Gastroesophageal sphincter (tissue), 4 donors: ENCODE measurements at regions not wholly inside any gene's neighbourhood (a gene's known extent, or its start where the extent isn't known, plus 50 kb on each side); places are given as distances from the start of the nearest gene placed in this dataset.

Source experiments
- ATAC-seq: fragments of 150-250 bp; one replicate; pipeline ENCODE4 v1.9.1; 2016; ENCODE audit warnings: mild to moderate bottlenecking, moderate library complexity
- H3K27ac ChIP-seq, 4 donors: fragments of 200-600 bp; sonication (generic) in 3 of 4; 1 replicate in 3 of 4; 2 replicates in 1 of 4; pipeline ENCODE4 v1.5.1; 2016 to 2019
- H3K27me3 ChIP-seq: fragments of 200-600 bp; sonication (generic); one replicate; pipeline ENCODE4 v1.5.1; 2019
- H3K36me3 ChIP-seq, 2 donors: fragments of 200-600 bp; sonication (generic); one replicate each; pipeline ENCODE4 v1.5.1; 2019; ENCODE audit warnings: control low read depth in 1 of 2
- H3K4me1 ChIP-seq, 3 donors: fragments of 200-600 bp; sonication (generic); 1 replicate in 2 of 3; 2 replicates in 1 of 3; pipeline ENCODE4 v1.5.1; 2016 to 2019; ENCODE audit warnings: control low read depth in 2 of 3
- H3K4me3 ChIP-seq, 2 donors: fragments of 200-600 bp; sonication (generic); one replicate each; pipeline ENCODE4 v1.5.1; 2019; ENCODE audit warnings: mild to moderate bottlenecking in 1 of 2, moderate library complexity in 1 of 2
- H3K9me3 ChIP-seq, 3 donors: fragments of 200-600 bp; sonication (generic); one replicate each; pipeline ENCODE4 v1.5.1; 2017 to 2019; ENCODE audit warnings: control low read depth in 2 of 3
- EP300 ChIP-seq: sonication (generic); formaldehyde crosslinking; IDR thresholded peaks from one replicate; pipeline ENCODE4 v1.6.1; 2017; ENCODE audit warnings: antibody characterized with exemption, mild to moderate bottlenecking
- POLR2A ChIP-seq, 2 donors: fragments of 450-650 bp; IDR thresholded peaks; one replicate each; pipeline ENCODE4 v1.6.1; 2017; ENCODE audit warnings: antibody characterized with exemption in 2 of 2, mild to moderate bottlenecking in 2 of 2, moderate library complexity in 1 of 2
- POLR2AphosphoS5 ChIP-seq: sonication (generic); formaldehyde crosslinking; IDR thresholded peaks from one replicate; pipeline ENCODE4 v1.6.1; 2017; ENCODE audit warnings: antibody characterized with exemption
- WGBS, 2 donors: methylation state at CpG; one replicate each; pipeline ENCODE4 v1.1.5; 2018; ENCODE audit warnings: low coverage in 1 of 2; 5-methylcytosine and 5-hydroxymethylcytosine counted together
- TF ChIP-seq, protein P1 (sequence below), 4 experiments: fragments of 200-600 bp in 2 of 4; fragments of 450-650 bp in 2 of 4; sonication (generic) in 1 of 4; IDR thresholded peaks; one replicate each; pipeline ENCODE4 v1.5.1; 2017 to 2019; ENCODE audit warnings: antibody characterized with exemption in 4 of 4, mild to moderate bottlenecking in 2 of 4, moderate library complexity in 2 of 4

DNA sequence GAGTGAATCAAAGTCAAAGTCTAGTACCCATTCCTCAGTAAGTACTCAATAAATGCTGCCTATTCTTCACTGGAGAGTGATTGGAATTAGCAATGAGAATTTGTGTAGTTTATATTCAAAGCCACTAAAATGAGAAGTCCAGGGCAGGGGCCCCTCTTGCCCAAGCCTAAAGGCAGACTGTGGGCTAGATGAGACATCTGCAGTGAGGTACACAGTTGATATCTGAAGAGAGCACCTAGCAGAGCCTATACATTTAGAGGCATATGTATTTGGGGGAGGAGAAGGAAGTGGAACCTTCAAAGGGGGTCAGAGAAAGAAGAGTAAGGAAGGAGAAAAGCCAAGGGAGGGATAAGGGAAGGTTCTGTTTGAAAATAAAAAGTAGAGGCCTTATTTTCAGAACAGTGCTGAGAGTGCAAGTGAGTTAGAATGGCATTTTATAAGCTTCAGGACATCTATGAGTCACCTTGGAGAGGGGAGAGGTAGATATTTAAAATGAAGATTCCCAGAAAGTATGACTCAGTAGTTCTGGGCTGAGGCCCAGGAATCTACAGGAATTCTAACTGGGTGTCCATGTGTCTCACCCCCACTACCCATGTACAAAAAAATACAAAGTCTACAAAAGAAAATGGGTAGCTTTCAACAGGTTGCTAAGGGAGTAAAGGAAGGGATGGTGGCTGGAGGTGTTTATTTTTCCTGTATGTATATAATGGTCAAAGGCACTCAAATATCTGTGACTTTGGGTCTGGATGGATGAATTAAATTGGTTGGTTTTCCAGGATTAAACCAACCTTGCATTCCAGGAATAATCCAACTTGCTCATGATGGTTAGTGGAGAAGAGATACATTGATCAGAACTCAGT lies 135.1 kb downstream of the ZFP64 start:
- H3K4me3 ChIP-seq = no peak overlapping the region
- no peaks in the 10 kb centered on the region for H3K27me3 ChIP-seq
- TF ChIP-seq, protein P1, sequence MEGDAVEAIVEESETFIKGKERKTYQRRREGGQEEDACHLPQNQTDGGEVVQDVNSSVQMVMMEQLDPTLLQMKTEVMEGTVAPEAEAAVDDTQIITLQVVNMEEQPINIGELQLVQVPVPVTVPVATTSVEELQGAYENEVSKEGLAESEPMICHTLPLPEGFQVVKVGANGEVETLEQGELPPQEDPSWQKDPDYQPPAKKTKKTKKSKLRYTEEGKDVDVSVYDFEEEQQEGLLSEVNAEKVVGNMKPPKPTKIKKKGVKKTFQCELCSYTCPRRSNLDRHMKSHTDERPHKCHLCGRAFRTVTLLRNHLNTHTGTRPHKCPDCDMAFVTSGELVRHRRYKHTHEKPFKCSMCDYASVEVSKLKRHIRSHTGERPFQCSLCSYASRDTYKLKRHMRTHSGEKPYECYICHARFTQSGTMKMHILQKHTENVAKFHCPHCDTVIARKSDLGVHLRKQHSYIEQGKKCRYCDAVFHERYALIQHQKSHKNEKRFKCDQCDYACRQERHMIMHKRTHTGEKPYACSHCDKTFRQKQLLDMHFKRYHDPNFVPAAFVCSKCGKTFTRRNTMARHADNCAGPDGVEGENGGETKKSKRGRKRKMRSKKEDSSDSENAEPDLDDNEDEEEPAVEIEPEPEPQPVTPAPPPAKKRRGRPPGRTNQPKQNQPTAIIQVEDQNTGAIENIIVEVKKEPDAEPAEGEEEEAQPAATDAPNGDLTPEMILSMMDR (IDR thresholded peaks at IDR 0.05) = no peak
- TF ChIP-seq POLR2A (IDR thresholded peaks at IDR 0.05) = no peak
- TF ChIP-seq POLR2AphosphoS5 = no peak
- TF ChIP-seq EP300 = no peak
- no peak overlapping the region for H3K27ac ChIP-seq
- H3K9me3 ChIP-seq = peaks cover 0 to 19% (median 0%) of the 10 kb centered on the region in 3 donors
- peaks cover 0 to 13% of the 10 kb centered on the region in 2 donors for H3K36me3 ChIP-seq
- H3K4me1 ChIP-seq = no peaks in the 10 kb centered on the region
- no peak for ATAC-seq

DNA sequence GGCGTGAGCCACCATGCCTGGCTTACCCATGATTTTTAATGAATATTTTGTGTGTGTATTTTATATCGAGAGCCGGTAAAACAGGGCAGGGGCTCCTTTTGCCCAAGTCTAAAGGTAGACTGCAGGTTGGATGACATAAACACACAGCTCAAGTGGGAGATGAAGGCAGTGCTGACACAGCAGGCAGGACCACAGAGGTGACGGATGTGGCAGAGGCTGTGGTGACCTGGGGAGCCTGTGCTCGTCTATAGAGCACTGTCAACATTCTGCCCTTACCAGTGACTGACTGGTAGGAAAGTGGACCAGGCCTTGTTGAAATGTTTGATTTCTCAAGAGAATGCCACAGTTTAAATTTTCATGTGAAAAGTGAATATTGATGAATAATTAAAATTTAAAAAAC lies 137.5 kb downstream of the ZFP64 start:
- no peak for ATAC-seq
- 96 to 100% methylated on average over 2 to 5 of the region's 5 CpGs for WGBS, 2 donors
- TF ChIP-seq POLR2AphosphoS5 (no peak), EP300 (no peak), POLR2A (IDR thresholded peaks at IDR 0.05) (no peak)
- TF ChIP-seq, protein P1 (IDR thresholded peaks at IDR 0.05) = no peak

DNA sequence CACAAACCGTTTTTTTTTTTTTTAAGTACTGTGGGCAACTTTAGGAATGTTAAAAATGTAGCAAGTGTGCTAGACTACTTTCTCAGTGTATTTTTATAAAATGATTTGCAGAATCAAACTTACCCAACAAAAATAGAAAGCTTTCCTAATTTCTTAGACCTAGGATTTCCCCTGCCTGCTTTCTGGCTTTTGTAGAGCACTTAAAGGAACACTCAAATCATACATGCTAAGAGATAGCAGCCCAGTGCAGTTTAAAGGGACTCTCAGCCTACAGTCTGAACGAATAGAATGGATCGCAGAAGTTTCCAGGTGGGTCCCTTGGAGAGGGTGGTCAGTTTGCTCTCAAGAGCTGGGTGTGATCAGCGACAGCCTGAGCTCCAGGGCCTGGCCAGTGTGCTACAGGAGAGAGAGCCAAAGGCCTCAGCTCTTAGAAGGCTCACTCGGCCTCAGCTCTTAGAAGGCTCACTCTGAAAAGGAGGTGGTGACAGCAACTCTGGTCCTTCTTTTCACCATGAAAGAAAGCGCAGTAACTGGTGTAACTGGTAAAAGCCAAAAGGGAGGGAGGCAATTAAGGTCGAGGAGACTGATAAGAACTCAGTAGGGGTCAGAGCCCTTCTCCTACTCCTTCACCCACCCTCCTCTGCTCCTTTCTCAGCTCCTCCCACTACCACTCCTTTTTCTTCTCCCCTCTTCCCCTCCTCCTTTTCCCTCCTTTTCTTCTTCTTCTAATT lies 142.4 kb downstream of the ZFP64 start:
- no peaks in the 10 kb centered on the region for H3K36me3 ChIP-seq
- no peaks in the 10 kb centered on the region for H3K9me3 ChIP-seq
- ATAC-seq = no peak
- no peak overlapping the region for H3K4me3 ChIP-seq
- no peaks in the 10 kb centered on the region for H3K4me1 ChIP-seq
- no peak for TF ChIP-seq EP300
- TF ChIP-seq, protein P1 (IDR thresholded peaks at IDR 0.05) = no peak
- no peak for TF ChIP-seq POLR2AphosphoS5
- no peak for TF ChIP-seq POLR2A (IDR thresholded peaks at IDR 0.05)
- H3K27ac ChIP-seq = no peak overlapping the region
- no peaks in the 10 kb centered on the region for H3K27me3 ChIP-seq
- 37 to 38% methylated on average over 3 to 6 of the region's 7 CpGs for WGBS, 2 donors

More for the DNA sequence above, 137.5 kb downstream of the ZFP64 start:
- H3K36me3 ChIP-seq = peaks cover 0 to 13% of the 10 kb centered on the region in 2 donors
- peaks cover 0 to 19% (median 0%) of the 10 kb centered on the region in 3 donors for H3K9me3 ChIP-seq
- H3K4me1 ChIP-seq = no peaks in the 10 kb centered on the region
- no peak overlapping the region for H3K27ac ChIP-seq
- H3K4me3 ChIP-seq = no peak overlapping the region
- no peaks in the 10 kb centered on the region for H3K27me3 ChIP-seq

DNA sequence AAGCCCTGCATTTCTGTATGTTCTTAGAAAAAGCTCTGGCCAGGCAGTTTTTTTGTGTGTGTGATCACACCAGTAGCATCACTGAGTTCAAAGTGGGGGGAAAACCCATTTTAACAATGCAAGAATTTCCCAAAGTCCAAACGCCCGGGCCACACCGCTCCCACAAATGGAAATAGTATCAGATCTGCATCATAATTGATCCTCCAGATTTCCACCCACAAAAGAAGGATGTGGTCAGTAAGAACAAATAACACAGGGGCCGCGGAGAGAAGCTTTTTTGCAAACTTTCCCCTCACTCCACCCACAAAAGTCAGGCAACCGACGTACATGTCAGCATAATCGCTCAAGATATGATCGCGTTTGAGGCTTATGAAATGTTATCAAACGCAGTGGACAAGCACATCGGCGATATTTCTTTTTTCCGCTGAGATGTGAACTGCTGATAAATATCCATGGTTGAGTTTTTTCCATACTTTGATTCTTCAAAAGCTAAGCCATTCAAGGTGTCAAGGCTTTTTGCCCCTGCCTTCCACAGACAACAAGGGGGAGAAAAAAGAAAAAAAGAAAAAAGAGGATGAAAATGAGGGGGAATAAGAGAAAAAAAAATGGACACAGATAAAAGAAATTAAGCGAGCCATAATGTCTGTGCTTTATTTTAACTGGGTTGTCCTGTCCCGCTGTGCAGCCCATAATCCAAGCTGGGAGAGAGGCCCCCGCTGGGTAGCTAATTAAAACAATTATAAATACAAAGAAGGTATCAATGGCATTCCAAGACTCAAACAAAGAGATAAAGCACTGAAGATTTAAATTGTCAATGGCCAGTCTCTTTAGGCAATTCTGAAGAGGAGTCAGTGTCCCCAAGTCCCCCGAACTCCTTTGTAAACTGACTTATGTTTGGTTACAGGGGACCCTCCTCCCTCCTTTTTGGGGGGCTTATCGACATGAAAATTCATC lies 143.5 kb downstream of the ZFP64 start:
- Histone ChIP-seq H3K4me1 (no peaks in the 10 kb centered on the region), H3K27ac (no peak overlapping the region)

More for the DNA sequence above, 143.5 kb downstream of the ZFP64 start:
- Histone ChIP-seq H3K9me3 (no peaks in the 10 kb centered on the region), H3K27me3 (no peaks in the 10 kb centered on the region), H3K36me3 (no peaks in the 10 kb centered on the region), H3K4me3 (no peak overlapping the region)
- WGBS, 2 donors = 46 to 48% methylated on average over 11 to 19 of the region's 19 CpGs
- TF ChIP-seq EP300 (no peak), POLR2AphosphoS5 (no peak), POLR2A (IDR thresholded peaks at IDR 0.05) (no peak)
- TF ChIP-seq, protein P1 (IDR thresholded peaks at IDR 0.05) = no peak
- no peak for ATAC-seq
